ENCODE measurements at regions not wholly inside any gene's neighbourhood (a gene's known extent, or its start where the extent isn't known, plus 50 kb on each side); places are given as distances from the start of the nearest gene placed in this dataset.

DNA sequence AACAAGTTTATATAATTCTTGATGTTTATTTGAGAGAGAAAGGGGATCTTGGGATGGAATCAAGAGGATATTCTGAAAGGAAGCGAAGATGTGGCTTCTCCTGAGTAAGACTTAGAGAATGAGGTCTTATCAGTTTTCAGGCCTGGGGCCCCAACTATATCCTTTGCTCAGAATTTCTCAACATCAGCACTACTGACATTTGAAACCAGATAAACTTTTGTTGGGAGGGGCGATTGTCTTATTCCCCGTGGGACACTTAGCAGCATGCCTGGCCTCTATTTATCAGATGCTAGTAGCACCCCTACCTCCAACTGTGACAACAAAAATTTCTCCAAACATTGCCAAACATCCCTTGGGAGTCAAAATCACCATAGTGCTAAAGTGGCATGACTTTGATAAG lies 567.7 kb downstream of the MAT2B start:
- H3K27ac ChIP-seq (ENCODE audit: low read depth, low read length) = no peak overlapping the region
- no peaks in the 10 kb centered on the region for H3K27me3 ChIP-seq (ENCODE audit: insufficient read depth, low read length)
- H3K79me2 ChIP-seq (ENCODE audit: insufficient read depth, low read length) = no peaks in the 10 kb centered on the region
- H3K36me3 ChIP-seq (ENCODE audit: insufficient read depth, low read length) = no peaks in the 10 kb centered on the region
- H3K4me3 ChIP-seq (ENCODE audit: insufficient read depth, low read length) = no peak overlapping the region
- DNase-seq (ENCODE audit: insufficient read length, low spot score, missing footprints) = peak; percentile 55
- H3K4me1 ChIP-seq (ENCODE audit: insufficient read depth, low read length) = no peaks in the 10 kb centered on the region
- no peak overlapping the region for H2AFZ ChIP-seq (ENCODE audit: low read length)
- H3K4me2 ChIP-seq (ENCODE audit: insufficient read depth, low read length) = no peak overlapping the region
- no peaks in the 10 kb centered on the region for H3K9me3 ChIP-seq (ENCODE audit: low read depth, low read length)
- no peaks in the 10 kb centered on the region for H4K20me1 ChIP-seq (ENCODE audit: insufficient read depth, low read length)
- TF ChIP-seq, protein P1, sequence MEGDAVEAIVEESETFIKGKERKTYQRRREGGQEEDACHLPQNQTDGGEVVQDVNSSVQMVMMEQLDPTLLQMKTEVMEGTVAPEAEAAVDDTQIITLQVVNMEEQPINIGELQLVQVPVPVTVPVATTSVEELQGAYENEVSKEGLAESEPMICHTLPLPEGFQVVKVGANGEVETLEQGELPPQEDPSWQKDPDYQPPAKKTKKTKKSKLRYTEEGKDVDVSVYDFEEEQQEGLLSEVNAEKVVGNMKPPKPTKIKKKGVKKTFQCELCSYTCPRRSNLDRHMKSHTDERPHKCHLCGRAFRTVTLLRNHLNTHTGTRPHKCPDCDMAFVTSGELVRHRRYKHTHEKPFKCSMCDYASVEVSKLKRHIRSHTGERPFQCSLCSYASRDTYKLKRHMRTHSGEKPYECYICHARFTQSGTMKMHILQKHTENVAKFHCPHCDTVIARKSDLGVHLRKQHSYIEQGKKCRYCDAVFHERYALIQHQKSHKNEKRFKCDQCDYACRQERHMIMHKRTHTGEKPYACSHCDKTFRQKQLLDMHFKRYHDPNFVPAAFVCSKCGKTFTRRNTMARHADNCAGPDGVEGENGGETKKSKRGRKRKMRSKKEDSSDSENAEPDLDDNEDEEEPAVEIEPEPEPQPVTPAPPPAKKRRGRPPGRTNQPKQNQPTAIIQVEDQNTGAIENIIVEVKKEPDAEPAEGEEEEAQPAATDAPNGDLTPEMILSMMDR (IDR thresholded peaks at IDR 0.05; ENCODE audit: extremely low read depth, low read depth, low read length) = no peak

DNA sequence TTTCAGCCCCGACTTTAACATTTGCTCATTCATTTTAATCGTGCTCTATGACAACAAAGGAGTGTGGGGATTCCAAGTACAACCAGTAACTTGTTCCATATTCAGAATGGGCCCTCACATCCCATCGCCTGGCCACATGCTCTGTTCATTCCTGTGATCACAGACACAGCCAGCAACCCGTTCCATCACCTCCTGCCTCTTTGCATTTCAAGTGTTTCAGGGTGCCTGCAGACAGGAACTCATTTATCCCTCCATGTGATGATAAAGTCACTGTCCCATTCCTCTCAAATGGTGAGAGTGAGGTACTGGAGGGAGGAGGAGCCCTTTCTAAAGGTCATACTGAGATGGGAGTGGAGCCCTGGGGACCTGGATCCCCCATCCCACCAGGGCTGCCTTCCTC lies 571.1 kb downstream of the MAT2B start:
- H3K4me3 ChIP-seq (ENCODE audit: insufficient read depth, low read length) = no peak overlapping the region
- DNase-seq (ENCODE audit: insufficient read length, low spot score, missing footprints) = no peak
- no peak overlapping the region for H3K4me2 ChIP-seq (ENCODE audit: insufficient read depth, low read length)
- no peaks in the 10 kb centered on the region for H3K4me1 ChIP-seq (ENCODE audit: insufficient read depth, low read length)
- H4K20me1 ChIP-seq (ENCODE audit: insufficient read depth, low read length) = no peaks in the 10 kb centered on the region
- no peaks in the 10 kb centered on the region for H3K36me3 ChIP-seq (ENCODE audit: insufficient read depth, low read length)
- H3K27me3 ChIP-seq (ENCODE audit: insufficient read depth, low read length) = no peaks in the 10 kb centered on the region
- TF ChIP-seq, protein P1 (IDR thresholded peaks at IDR 0.05; ENCODE audit: extremely low read depth, low read depth, low read length) = no peak
- H3K79me2 ChIP-seq (ENCODE audit: insufficient read depth, low read length) = no peaks in the 10 kb centered on the region
- no peak overlapping the region for H3K27ac ChIP-seq (ENCODE audit: low read depth, low read length)
- H2AFZ ChIP-seq (ENCODE audit: low read length) = peak overlapping the region; percentile 7
- no peaks in the 10 kb centered on the region for H3K9me3 ChIP-seq (ENCODE audit: low read depth, low read length)

DNA sequence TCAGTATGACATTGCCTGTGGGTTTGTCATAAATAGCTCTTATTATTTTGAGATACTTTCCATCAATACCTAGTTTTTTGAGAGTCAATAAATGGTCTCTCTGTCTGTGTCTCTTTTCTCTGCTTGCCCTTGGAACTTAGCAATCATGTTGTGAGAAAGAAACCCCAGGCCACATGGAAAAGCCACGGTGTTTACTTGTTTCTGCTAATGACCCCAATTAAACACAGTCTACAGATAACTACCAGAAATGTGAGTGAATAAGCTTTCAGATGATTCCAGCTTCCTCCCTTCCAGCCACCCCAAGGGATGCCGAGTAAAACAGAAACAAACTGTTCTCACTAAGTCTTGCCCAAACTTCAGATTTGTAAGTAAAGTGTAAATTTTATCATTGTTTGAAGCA lies 584.9 kb downstream of the MAT2B start:
- Histone ChIP-seq H3K27ac (ENCODE audit: low read depth, low read length) (no peak overlapping the region), H3K4me2 (ENCODE audit: insufficient read depth, low read length) (no peak overlapping the region), H2AFZ (ENCODE audit: low read length) (peak overlapping the region; percentile 48), H4K20me1 (ENCODE audit: insufficient read depth, low read length) (no peaks in the 10 kb centered on the region), H3K9me3 (ENCODE audit: low read depth, low read length) (no peaks in the 10 kb centered on the region), H3K36me3 (ENCODE audit: insufficient read depth, low read length) (no peaks in the 10 kb centered on the region), H3K27me3 (ENCODE audit: insufficient read depth, low read length) (no peaks in the 10 kb centered on the region), H3K79me2 (ENCODE audit: insufficient read depth, low read length) (no peaks in the 10 kb centered on the region), H3K4me1 (ENCODE audit: insufficient read depth, low read length) (no peaks in the 10 kb centered on the region), H3K4me3 (ENCODE audit: insufficient read depth, low read length) (no peak overlapping the region)
- TF ChIP-seq, protein P1 (IDR thresholded peaks at IDR 0.05; ENCODE audit: extremely low read depth, low read depth, low read length) = no peak
- DNase-seq (ENCODE audit: insufficient read length, low spot score, missing footprints) = no peak

DNA sequence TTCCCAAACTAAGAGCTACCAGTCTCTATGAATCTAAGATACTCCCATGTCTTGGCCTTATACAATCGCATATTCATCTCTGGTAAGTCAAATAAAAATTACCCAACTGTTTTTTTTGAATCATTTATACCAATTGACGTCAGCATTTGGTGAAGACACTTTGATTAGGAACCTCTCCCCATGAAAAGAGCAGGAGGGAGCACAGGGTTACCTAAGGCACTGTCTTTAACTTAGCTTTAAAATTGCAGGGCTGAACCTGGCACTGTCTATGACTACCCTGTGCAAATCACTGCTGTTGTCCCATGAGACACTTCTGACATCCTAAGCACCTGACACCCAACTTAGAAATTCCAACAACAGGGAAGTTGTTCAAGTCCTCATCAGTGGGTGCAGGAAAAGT lies 586.4 kb downstream of the MAT2B start:
- Histone ChIP-seq H3K36me3 (ENCODE audit: insufficient read depth, low read length) (no peaks in the 10 kb centered on the region), H4K20me1 (ENCODE audit: insufficient read depth, low read length) (no peaks in the 10 kb centered on the region), H3K4me2 (ENCODE audit: insufficient read depth, low read length) (no peak overlapping the region), H3K27ac (ENCODE audit: low read depth, low read length) (no peak overlapping the region), H3K79me2 (ENCODE audit: insufficient read depth, low read length) (no peaks in the 10 kb centered on the region), H3K27me3 (ENCODE audit: insufficient read depth, low read length) (no peaks in the 10 kb centered on the region), H3K4me1 (ENCODE audit: insufficient read depth, low read length) (no peaks in the 10 kb centered on the region), H2AFZ (ENCODE audit: low read length) (no peak overlapping the region), H3K9me3 (ENCODE audit: low read depth, low read length) (no peaks in the 10 kb centered on the region), H3K4me3 (ENCODE audit: insufficient read depth, low read length) (no peak overlapping the region)
- TF ChIP-seq, protein P1 (IDR thresholded peaks at IDR 0.05; ENCODE audit: extremely low read depth, low read depth, low read length) = no peak
- DNase-seq (ENCODE audit: insufficient read length, low spot score, missing footprints) = no peak
